ENCODE measurements at regions not wholly inside any gene's neighbourhood (a gene's known extent, or its start where the extent isn't known, plus 50 kb on each side); places are given as distances from the start of the nearest gene placed in this dataset.

DNA sequence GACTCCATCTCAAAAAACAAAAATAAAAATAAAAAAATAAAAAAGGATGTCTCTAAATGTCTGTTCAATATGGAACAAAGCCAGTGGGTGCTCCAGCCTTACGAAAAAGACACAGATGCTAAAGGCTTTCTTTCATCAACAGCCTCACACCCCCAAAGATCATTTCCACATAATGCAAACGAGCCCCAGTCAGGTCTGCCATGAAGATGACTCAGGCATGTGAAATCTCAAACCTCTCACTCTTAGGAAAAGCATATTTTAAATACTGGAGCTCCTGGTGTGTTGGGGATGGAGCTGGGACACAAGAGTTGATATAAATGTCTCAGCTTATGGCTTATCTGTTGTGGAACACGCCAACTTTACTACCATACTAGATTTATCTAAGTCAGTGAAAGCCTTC lies 49.9 kb upstream of the PLXNC1 start:
- TF ChIP-seq POLR2A (IDR thresholded peaks at IDR 0.05) (no peak), CTCF (IDR thresholded peaks at IDR 0.05) (no peak)

All from lower leg skin (tissue), 3 donors.